ENCODE measurements at regions not wholly inside any gene's neighbourhood (a gene's known extent, or its start where the extent isn't known, plus 50 kb on each side); places are given as distances from the start of the nearest gene placed in this dataset.

DNA sequence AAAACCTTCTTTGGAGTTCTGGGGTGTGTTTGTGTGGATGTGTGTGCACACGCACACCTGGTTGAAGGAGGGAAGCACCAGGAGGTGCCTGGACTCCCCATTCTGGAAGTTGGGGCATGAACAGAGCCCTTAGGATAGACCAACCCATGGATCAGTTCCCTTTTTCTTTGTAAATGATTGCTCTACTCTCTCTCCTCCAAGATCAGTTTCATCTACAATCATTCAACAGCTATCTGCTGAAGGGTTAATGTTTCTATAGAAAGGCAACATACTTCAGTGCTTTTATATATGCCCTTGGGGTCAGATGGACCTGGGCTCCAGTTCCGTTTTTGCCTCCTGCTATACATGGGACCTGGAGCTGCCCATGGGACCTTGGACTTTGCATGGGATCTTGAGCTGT lies 352.1 kb upstream of the CFAP20DC start:
- no peaks in the 10 kb centered on the region for H3F3A ChIP-seq (replicated peaks; ENCODE audit: low read depth)
- no peak for DNase-seq (ENCODE audit: low spot score)
- H3K27me3 Mint-ChIP-seq (ENCODE audit: insufficient read depth, low read depth, poor library complexity): peaks cover 3% of the 10 kb centered on the region
- H3K27me3 ChIP-seq (ENCODE audit: insufficient read depth): no peaks in the 10 kb centered on the region
- H3K9me2 ChIP-seq (ENCODE audit: insufficient read depth): no peaks in the 10 kb centered on the region
- no peaks in the 10 kb centered on the region for H3K36me3 ChIP-seq (ENCODE audit: insufficient read depth)
- peaks cover 13% of the 10 kb centered on the region for H3K4me1 Mint-ChIP-seq
- no peak overlapping the region for H3K4me2 ChIP-seq
- no peak overlapping the region for H3K4me3 ChIP-seq
- no peak overlapping the region for H3K4me3 Mint-ChIP-seq
- H3K9me3 Mint-ChIP-seq: no peaks in the 10 kb centered on the region; the same call in 2 of the 3 replicates
- TF ChIP-seq, protein P1, sequence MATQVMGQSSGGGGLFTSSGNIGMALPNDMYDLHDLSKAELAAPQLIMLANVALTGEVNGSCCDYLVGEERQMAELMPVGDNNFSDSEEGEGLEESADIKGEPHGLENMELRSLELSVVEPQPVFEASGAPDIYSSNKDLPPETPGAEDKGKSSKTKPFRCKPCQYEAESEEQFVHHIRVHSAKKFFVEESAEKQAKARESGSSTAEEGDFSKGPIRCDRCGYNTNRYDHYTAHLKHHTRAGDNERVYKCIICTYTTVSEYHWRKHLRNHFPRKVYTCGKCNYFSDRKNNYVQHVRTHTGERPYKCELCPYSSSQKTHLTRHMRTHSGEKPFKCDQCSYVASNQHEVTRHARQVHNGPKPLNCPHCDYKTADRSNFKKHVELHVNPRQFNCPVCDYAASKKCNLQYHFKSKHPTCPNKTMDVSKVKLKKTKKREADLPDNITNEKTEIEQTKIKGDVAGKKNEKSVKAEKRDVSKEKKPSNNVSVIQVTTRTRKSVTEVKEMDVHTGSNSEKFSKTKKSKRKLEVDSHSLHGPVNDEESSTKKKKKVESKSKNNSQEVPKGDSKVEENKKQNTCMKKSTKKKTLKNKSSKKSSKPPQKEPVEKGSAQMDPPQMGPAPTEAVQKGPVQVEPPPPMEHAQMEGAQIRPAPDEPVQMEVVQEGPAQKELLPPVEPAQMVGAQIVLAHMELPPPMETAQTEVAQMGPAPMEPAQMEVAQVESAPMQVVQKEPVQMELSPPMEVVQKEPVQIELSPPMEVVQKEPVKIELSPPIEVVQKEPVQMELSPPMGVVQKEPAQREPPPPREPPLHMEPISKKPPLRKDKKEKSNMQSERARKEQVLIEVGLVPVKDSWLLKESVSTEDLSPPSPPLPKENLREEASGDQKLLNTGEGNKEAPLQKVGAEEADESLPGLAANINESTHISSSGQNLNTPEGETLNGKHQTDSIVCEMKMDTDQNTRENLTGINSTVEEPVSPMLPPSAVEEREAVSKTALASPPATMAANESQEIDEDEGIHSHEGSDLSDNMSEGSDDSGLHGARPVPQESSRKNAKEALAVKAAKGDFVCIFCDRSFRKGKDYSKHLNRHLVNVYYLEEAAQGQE (IDR thresholded peaks at IDR 0.05; ENCODE audit: unreplicated experiment): no peak
- no peak for TF ChIP-seq NANOG (IDR thresholded peaks at IDR 0.05; ENCODE audit: borderline replicate concordance)
- no peak for ATAC-seq
- no peaks in the 10 kb centered on the region for H3K79me2 ChIP-seq (replicated peaks; ENCODE audit: insufficient read depth)
- no peaks in the 10 kb centered on the region for H4K20me1 ChIP-seq (replicated peaks; ENCODE audit: insufficient read depth)
- H3K36me3 Mint-ChIP-seq (ENCODE audit: low read depth): no peaks in the 10 kb centered on the region
- no peak overlapping the region for H2AFZ ChIP-seq
- no peak overlapping the region for H3K27ac ChIP-seq (ENCODE audit: low read depth)
- H3K27ac Mint-ChIP-seq: no peak overlapping the region
- H3K4me1 ChIP-seq (ENCODE audit: insufficient read depth): no peaks in the 10 kb centered on the region

DNA sequence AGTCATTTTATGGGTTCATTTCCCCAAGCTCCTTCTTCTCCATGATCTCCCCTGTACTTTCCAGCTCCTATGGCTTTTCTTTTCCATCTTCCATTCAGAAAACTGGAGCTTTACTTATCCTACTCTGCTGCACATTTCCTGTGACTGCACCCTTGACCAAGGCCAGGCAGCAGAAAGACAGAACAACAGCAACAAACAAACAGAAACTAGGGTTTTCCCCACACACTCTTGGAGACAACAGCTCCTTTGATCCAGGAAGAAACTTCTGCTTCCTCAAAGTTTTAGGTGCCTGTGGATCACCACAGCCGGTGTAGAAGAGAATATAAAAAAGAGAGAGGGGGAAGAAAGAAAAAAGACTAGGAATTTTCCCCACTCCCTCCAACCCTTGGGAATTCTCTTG lies 342.3 kb upstream of the CFAP20DC start:
- no peaks in the 10 kb centered on the region for H3K27me3 ChIP-seq (ENCODE audit: insufficient read depth)
- H3K9me2 ChIP-seq (ENCODE audit: insufficient read depth): 0 out of 2 replicates have a peak, but pooled peaks cover 5% of the 10 kb centered on the region
- no peak overlapping the region for H2AFZ ChIP-seq
- H3K4me1 ChIP-seq (ENCODE audit: insufficient read depth): no peaks in the 10 kb centered on the region
- H4K20me1 ChIP-seq (replicated peaks; ENCODE audit: insufficient read depth): no peaks in the 10 kb centered on the region
- H3K4me2 ChIP-seq: no peak overlapping the region
- H3K36me3 ChIP-seq (ENCODE audit: insufficient read depth): no peaks in the 10 kb centered on the region
- peaks cover 4% of the 10 kb centered on the region for H3K27me3 Mint-ChIP-seq (ENCODE audit: insufficient read depth, low read depth, poor library complexity)
- peaks cover 5% of the 10 kb centered on the region for H3K36me3 Mint-ChIP-seq (ENCODE audit: low read depth)
- no peaks in the 10 kb centered on the region for H3K79me2 ChIP-seq (replicated peaks; ENCODE audit: insufficient read depth)
- H3K27ac Mint-ChIP-seq: no peak overlapping the region
- DNase-seq (ENCODE audit: low spot score) (no peak), ATAC-seq (no peak)
- no peak overlapping the region for H3K4me3 Mint-ChIP-seq
- H3K4me3 ChIP-seq: no peak overlapping the region
- no peak overlapping the region for H3K27ac ChIP-seq (ENCODE audit: low read depth)
- TF ChIP-seq CTCF (conservative IDR thresholded peaks at IDR 0.05; ENCODE audit: low read depth in 2 of 2) (no peak), EZH2phosphoT487 (IDR thresholded peaks at IDR 0.05; ENCODE audit: unreplicated experiment) (no peak), CREB1 (CRISPR knock-in tag; IDR thresholded peaks at IDR 0.05; ENCODE audit: low read depth) (no peak), JUNB (IDR thresholded peaks at IDR 0.05; ENCODE audit: unreplicated experiment) (no peak)
- TF ChIP-seq, protein P2, sequence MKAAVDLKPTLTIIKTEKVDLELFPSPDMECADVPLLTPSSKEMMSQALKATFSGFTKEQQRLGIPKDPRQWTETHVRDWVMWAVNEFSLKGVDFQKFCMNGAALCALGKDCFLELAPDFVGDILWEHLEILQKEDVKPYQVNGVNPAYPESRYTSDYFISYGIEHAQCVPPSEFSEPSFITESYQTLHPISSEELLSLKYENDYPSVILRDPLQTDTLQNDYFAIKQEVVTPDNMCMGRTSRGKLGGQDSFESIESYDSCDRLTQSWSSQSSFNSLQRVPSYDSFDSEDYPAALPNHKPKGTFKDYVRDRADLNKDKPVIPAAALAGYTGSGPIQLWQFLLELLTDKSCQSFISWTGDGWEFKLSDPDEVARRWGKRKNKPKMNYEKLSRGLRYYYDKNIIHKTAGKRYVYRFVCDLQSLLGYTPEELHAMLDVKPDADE (IDR thresholded peaks at IDR 0.05): no peak
- H3K4me1 Mint-ChIP-seq: no peaks in the 10 kb centered on the region
- no peaks in the 10 kb centered on the region for H3F3A ChIP-seq (replicated peaks; ENCODE audit: low read depth)
- H3K9me3 Mint-ChIP-seq: peaks cover 29% of the 10 kb centered on the region
